Ascending aorta (tissue), 2 donors: ENCODE measurements at regions not wholly inside any gene's neighbourhood (a gene's known extent, or its start where the extent isn't known, plus 50 kb on each side); places are given as distances from the start of the nearest gene placed in this dataset.

ENCODE experiments used
- DNase-seq, 2 donors: peaks; one replicate each; pipeline ENCODE4 v3.0.0-alpha.2; 2019; ENCODE audit warnings: low spot score in 2 of 2
- H3K27ac ChIP-seq, 2 donors: fragments of 200-600 bp; sonication (generic); one replicate each; pipeline ENCODE4 v1.5.1; 2016 to 2017; ENCODE audit warnings: mild to moderate bottlenecking in 1 of 2
- H3K27me3 ChIP-seq: fragments of 200-600 bp; sonication (generic); one replicate; pipeline ENCODE4 v1.5.1; 2017
- H3K36me3 ChIP-seq, 2 donors: fragments of 200-600 bp; sonication (generic); one replicate each; pipeline ENCODE4 v1.5.1; 2016
- H3K4me1 ChIP-seq, 2 donors: fragments of 200-600 bp; sonication (generic); one replicate each; pipeline ENCODE4 v1.5.1; 2016 to 2017; ENCODE audit warnings: mild to moderate bottlenecking in 1 of 2
- H3K4me3 ChIP-seq, 2 donors: fragments of 200-600 bp; sonication (generic); one replicate each; pipeline ENCODE4 v1.5.1; 2016 to 2017; ENCODE audit warnings: mild to moderate bottlenecking in 1 of 2
- H3K9me3 ChIP-seq, 2 donors: fragments of 200-600 bp; sonication (generic); one replicate each; pipeline ENCODE4 v1.5.1; 2016
- intact Hi-C: fragments of 100-400 bp; cut with DNase I; formaldehyde crosslinking; loops from one replicate; pipeline ENCODE4 v1.15.1; 2023
- TF ChIP-seq, protein P1 (sequence below), 3 experiments: fragments of 200-600 bp in 2 of 3; fragments of 450-650 bp in 1 of 3; sonication (generic) in 2 of 3; IDR thresholded peaks; one replicate each; pipeline ENCODE4 v1.5.1; 2016 to 2019; ENCODE audit warnings: antibody characterized with exemption in 3 of 3, mild to moderate bottlenecking in 1 of 3, moderate library complexity in 1 of 3

GRCh38 chr6:104613416-104614001 lies 246.2 kb downstream of the HACE1 start:
- intact Hi-C loops = no loop called here
- H3K4me3 ChIP-seq = no peak overlapping the region

DNA sequence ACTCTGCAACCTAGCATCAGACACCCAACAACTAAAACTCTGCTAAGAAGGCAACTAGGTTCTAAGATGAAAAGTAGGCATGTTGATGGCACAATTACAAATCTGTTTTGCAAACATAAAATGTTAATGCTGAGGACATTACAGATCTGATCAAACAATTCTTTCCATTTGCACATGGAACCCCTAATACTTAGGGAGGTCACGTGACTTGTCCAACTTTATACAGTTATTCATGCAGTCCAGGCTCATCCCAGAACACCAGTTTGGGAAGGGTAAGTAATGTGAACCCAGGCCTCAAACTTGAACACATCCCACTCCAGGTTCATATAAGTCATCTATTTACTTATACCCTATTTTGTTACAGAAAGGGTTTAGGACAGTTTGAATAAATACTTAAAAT lies 247.2 kb downstream of the HACE1 start:
- Histone ChIP-seq H3K36me3 (no peaks in the 10 kb centered on the region), H3K27ac (no peak overlapping the region), H3K27me3 (no peaks in the 10 kb centered on the region), H3K4me3 (no peak overlapping the region), H3K9me3 (no peaks in the 10 kb centered on the region), H3K4me1 (no peaks in the 10 kb centered on the region)
- intact Hi-C loops = no loop called here
- TF ChIP-seq, protein P1, sequence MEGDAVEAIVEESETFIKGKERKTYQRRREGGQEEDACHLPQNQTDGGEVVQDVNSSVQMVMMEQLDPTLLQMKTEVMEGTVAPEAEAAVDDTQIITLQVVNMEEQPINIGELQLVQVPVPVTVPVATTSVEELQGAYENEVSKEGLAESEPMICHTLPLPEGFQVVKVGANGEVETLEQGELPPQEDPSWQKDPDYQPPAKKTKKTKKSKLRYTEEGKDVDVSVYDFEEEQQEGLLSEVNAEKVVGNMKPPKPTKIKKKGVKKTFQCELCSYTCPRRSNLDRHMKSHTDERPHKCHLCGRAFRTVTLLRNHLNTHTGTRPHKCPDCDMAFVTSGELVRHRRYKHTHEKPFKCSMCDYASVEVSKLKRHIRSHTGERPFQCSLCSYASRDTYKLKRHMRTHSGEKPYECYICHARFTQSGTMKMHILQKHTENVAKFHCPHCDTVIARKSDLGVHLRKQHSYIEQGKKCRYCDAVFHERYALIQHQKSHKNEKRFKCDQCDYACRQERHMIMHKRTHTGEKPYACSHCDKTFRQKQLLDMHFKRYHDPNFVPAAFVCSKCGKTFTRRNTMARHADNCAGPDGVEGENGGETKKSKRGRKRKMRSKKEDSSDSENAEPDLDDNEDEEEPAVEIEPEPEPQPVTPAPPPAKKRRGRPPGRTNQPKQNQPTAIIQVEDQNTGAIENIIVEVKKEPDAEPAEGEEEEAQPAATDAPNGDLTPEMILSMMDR (IDR thresholded peaks at IDR 0.05) = no peak
- no peak for DNase-seq

More at GRCh38 chr6:104613416-104614001, 246.2 kb downstream of the HACE1 start:
- no peaks in the 10 kb centered on the region for H3K4me1 ChIP-seq
- TF ChIP-seq, protein P1 (IDR thresholded peaks at IDR 0.05) = no peak
- no peaks in the 10 kb centered on the region for H3K36me3 ChIP-seq
- no peak for DNase-seq
- H3K27me3 ChIP-seq = no peaks in the 10 kb centered on the region
- no peaks in the 10 kb centered on the region for H3K9me3 ChIP-seq
- H3K27ac ChIP-seq = no peak overlapping the region

- intact Hi-C loops = no loop called here
- TF ChIP-seq, protein P1 (IDR thresholded peaks at IDR 0.05) = no peak
These were observed 251.6 kb downstream of the HACE1 start for GRCh38 chr6:104608101-104608500.

GRCh38 chr6:104607501-104607900 lies 252.2 kb downstream of the HACE1 start:
- intact Hi-C loops = no loop called here

More at GRCh38 chr6:104608101-104608500, 251.6 kb downstream of the HACE1 start:
- DNase-seq = no peak
- no peaks in the 10 kb centered on the region for H3K9me3 ChIP-seq
- H3K27me3 ChIP-seq = no peaks in the 10 kb centered on the region
- no peak overlapping the region for H3K27ac ChIP-seq
- no peaks in the 10 kb centered on the region for H3K4me1 ChIP-seq
- H3K4me3 ChIP-seq = no peak overlapping the region
- H3K36me3 ChIP-seq = no peaks in the 10 kb centered on the region

GRCh38 chr6:104606361-104606760 lies 253.4 kb downstream of the HACE1 start:
- Histone ChIP-seq H3K27ac (no peak overlapping the region), H3K36me3 (no peaks in the 10 kb centered on the region), H3K4me3 (no peak overlapping the region), H3K4me1 (no peaks in the 10 kb centered on the region), H3K9me3 (no peaks in the 10 kb centered on the region), H3K27me3 (no peaks in the 10 kb centered on the region)
- TF ChIP-seq, protein P1 (IDR thresholded peaks at IDR 0.05) = no peak
- DNase-seq = no peak
- intact Hi-C loops = no loop called here

More at GRCh38 chr6:104607501-104607900, 252.2 kb downstream of the HACE1 start:
- H3K27me3 ChIP-seq = no peaks in the 10 kb centered on the region
- no peak overlapping the region for H3K27ac ChIP-seq
- TF ChIP-seq, protein P1 (IDR thresholded peaks at IDR 0.05) = no peak
- no peaks in the 10 kb centered on the region for H3K4me1 ChIP-seq
- DNase-seq = no peak
- H3K36me3 ChIP-seq = no peaks in the 10 kb centered on the region
- no peaks in the 10 kb centered on the region for H3K9me3 ChIP-seq
- H3K4me3 ChIP-seq = no peak overlapping the region

DNA sequence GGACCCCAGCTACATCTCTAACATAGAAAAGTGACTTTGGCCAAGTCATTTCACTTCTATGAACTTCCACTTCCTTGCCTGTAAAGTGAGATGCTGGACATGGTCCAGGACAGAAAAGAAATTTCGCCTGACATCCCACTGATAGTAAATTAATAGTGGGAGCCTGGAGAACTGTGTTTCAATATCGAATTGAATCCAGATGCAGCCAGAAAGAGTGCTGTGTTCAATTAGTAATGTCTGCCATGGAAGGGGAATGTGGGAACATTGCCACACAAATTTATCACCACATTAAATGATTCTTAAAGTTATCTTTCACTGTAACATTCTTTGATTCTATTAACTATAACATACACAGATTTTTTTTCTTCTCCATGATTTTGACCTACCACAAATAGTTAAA lies 255.0 kb downstream of the HACE1 start:
- Histone ChIP-seq H3K4me3 (no peak overlapping the region), H3K36me3 (no peaks in the 10 kb centered on the region), H3K27ac (no peak overlapping the region), H3K4me1 (no peaks in the 10 kb centered on the region), H3K9me3 (no peaks in the 10 kb centered on the region), H3K27me3 (no peaks in the 10 kb centered on the region)
- TF ChIP-seq, protein P1 (IDR thresholded peaks at IDR 0.05) = no peak
- DNase-seq = no peak
- intact Hi-C loops = no loop called here
